BLaER1 treated with 17β-estradiol and CSF1 and Interleukin-3, amounts not matched to agents 10 nM and 100 nM (cell line): ENCODE measurements at regions not wholly inside any gene's neighbourhood (a gene's known extent, or its start where the extent isn't known, plus 50 kb on each side); places are given as distances from the start of the nearest gene placed in this dataset.

Experiments
- H3K27ac ChIP-seq, 11 experiments: shearing (Covaris generic); formaldehyde crosslinking; 2 replicates each; pipeline ENCODE4 v1.8.1; 2022
- H3K27me3 ChIP-seq, 11 experiments: shearing (Covaris generic); formaldehyde crosslinking; 2 replicates each; pipeline ENCODE4 v1.8.1; 2022
- H3K36me3 ChIP-seq, 11 experiments: shearing (Covaris generic); formaldehyde crosslinking; 2 replicates each; pipeline ENCODE4 v1.8.1; 2022
- H3K4me1 ChIP-seq, 10 experiments: shearing (Covaris generic); formaldehyde crosslinking; 2 replicates each; pipeline ENCODE4 v1.8.1; 2022
- H3K4me2 ChIP-seq, 11 experiments: shearing (Covaris generic); formaldehyde crosslinking; 2 replicates each; pipeline ENCODE4 v1.8.1; 2022
- H3K4me3 ChIP-seq, 10 experiments: shearing (Covaris generic); formaldehyde crosslinking; 2 replicates each; pipeline ENCODE4 v1.8.1; 2022
- H3K9ac ChIP-seq, 11 experiments: shearing (Covaris generic); formaldehyde crosslinking; 2 replicates each; pipeline ENCODE4 v1.8.1; 2022
- H3K9me3 ChIP-seq, 11 experiments: shearing (Covaris generic); formaldehyde crosslinking; replicated peaks in 1 of 11; 2 replicates each; pipeline ENCODE4 v1.8.1; 2022
- H4K20me1 ChIP-seq, 11 experiments: shearing (Covaris generic); formaldehyde crosslinking; 2 replicates each; pipeline ENCODE4 v1.8.1; 2022
- Cebpa-rat ChIP-seq, 11 experiments: shearing (Covaris generic); IDR thresholded peaks; 2 replicates each; pipeline ENCODE4 v1.8.1; 2022

DNA sequence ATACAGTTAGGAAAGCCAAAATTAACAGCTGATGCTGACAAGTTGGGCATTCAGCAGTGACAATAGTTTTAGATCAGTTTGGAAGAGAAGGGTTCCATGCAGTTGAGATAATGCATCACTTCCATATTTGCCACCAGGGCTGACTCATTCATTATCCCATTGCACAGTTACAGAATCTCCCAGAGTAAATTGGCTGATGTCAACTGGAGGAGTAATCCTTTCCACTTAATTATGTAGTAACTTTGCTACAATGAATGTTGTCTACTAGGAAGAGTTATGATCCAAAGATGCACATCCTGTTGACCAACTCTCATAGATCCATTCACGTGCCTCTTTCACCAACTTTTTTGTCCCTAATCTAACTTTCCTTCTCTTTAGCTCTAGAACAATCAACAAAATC, 123.3 kb upstream of the LUZP2 start:
- no peaks in the 10 kb centered on the region for H4K20me1 ChIP-seq
- no peak overlapping the region for H3K4me3 ChIP-seq
- H3K27me3 ChIP-seq = no peaks in the 10 kb centered on the region
- no peaks in the 10 kb centered on the region for H3K36me3 ChIP-seq
- H3K9me3 ChIP-seq = no peaks in the 10 kb centered on the region
- H3K4me1 ChIP-seq = no peaks in the 10 kb centered on the region
- H3K9ac ChIP-seq = no peak overlapping the region
- TF ChIP-seq Cebpa-rat (IDR thresholded peaks at IDR 0.05) = no peak
- H3K4me2 ChIP-seq = no peak overlapping the region
- H3K27ac ChIP-seq = no peak overlapping the region

DNA sequence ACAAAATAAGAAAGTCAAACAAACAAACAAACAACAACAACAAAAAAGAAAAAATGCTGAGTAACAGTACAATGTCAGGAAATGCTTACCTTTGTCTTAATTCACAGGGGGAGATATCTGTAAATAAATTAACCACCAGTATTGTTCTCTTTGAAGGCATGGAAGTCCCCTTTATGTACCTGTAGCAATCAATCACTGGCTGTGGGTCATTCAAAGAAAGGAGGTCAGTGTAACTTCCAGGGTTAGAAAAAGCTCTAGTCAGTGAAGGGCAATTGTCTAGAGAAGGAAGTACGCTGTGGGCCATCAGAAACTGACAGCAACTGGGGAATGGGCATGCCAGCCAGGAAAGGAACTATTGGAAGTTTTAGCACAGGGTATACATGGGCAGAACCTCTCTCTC, 121.5 kb upstream of the LUZP2 start:
- H3K4me3 ChIP-seq = no peak overlapping the region
- no peaks in the 10 kb centered on the region for H3K36me3 ChIP-seq
- no peak overlapping the region for H3K27ac ChIP-seq
- H4K20me1 ChIP-seq = no peaks in the 10 kb centered on the region
- TF ChIP-seq Cebpa-rat (IDR thresholded peaks at IDR 0.05) = no peak
- H3K9ac ChIP-seq = no peak overlapping the region
- no peak overlapping the region for H3K4me2 ChIP-seq
- H3K9me3 ChIP-seq = no peaks in the 10 kb centered on the region
- no peaks in the 10 kb centered on the region for H3K27me3 ChIP-seq
- H3K4me1 ChIP-seq = no peaks in the 10 kb centered on the region

DNA sequence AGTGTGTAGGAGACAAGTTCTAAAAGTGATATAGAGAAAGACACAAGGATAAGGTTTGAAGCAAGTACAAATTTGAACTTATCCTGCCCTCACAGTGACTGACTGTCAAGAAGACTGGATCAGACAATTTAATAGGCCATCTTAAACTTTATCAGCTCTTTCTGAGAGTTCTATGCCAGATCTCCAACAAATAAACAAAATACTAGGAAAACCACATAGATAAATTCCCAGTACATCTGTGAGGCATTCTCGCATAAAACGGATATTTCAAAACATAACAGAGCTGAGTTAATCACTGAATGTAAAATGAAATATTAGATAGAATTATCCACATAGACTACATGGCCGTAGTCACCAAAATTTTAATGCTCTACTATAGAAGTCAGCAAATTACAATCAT, 120.9 kb upstream of the LUZP2 start:
- Histone ChIP-seq H3K27ac (no peak overlapping the region), H4K20me1 (no peaks in the 10 kb centered on the region), H3K9me3 (no peaks in the 10 kb centered on the region), H3K36me3 (no peaks in the 10 kb centered on the region), H3K27me3 (no peaks in the 10 kb centered on the region), H3K4me1 (no peaks in the 10 kb centered on the region), H3K4me2 (no peak overlapping the region), H3K4me3 (no peak overlapping the region), H3K9ac (no peak overlapping the region)
- no peak for TF ChIP-seq Cebpa-rat (IDR thresholded peaks at IDR 0.05)

DNA sequence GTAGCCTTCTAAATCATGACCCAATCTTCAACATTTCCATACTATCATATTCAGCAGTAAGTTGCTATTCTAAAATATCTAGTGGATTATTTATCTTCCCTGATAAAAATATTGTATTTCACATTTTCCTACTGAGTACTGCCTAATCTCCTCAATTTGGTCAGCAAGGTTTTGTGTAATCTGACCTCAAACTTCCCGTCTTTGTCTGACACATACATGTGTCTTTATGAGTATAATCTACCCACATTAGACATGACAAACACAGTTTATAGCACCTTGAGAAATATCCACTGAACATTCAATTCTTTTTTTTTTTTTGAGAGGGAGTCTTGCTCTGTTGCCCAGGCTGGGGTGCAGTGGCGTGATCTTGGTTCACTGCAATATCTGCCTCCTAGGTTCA, 113.7 kb upstream of the LUZP2 start:
- Histone ChIP-seq H4K20me1 (no peaks in the 10 kb centered on the region), H3K9me3 (no peaks in the 10 kb centered on the region), H3K9ac (no peak overlapping the region), H3K4me1 (no peaks in the 10 kb centered on the region), H3K27ac (no peak overlapping the region), H3K4me3 (no peak overlapping the region), H3K4me2 (no peak overlapping the region), H3K27me3 (no peaks in the 10 kb centered on the region), H3K36me3 (no peaks in the 10 kb centered on the region)
- TF ChIP-seq Cebpa-rat (IDR thresholded peaks at IDR 0.05) = no peak

DNA sequence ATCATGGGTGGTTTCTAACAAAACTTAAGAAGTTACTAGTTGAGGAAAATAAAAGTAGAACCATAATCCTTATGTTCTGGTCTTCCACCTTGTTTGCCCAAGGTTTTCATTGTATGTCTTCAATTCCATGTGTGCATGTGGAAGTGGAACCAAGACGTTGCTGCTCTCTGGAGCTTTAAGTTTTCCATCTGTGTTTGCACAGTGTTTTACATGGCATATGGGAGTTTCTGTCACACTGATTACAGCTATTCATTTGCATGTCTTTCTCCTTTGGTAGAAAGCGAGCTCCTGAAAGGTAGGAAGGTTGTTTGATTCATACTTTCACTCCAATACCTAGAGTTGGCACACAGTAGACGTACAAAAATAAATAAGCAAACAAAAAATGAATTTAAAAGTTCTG, 112.6 kb upstream of the LUZP2 start:
- Histone ChIP-seq H3K4me2 (no peak overlapping the region), H3K36me3 (no peaks in the 10 kb centered on the region), H3K27ac (no peak overlapping the region), H3K9ac (no peak overlapping the region), H3K4me3 (no peak overlapping the region), H3K4me1 (no peaks in the 10 kb centered on the region), H3K9me3 (no peaks in the 10 kb centered on the region), H4K20me1 (no peaks in the 10 kb centered on the region), H3K27me3 (no peaks in the 10 kb centered on the region)
- TF ChIP-seq Cebpa-rat (IDR thresholded peaks at IDR 0.05) = no peak

DNA sequence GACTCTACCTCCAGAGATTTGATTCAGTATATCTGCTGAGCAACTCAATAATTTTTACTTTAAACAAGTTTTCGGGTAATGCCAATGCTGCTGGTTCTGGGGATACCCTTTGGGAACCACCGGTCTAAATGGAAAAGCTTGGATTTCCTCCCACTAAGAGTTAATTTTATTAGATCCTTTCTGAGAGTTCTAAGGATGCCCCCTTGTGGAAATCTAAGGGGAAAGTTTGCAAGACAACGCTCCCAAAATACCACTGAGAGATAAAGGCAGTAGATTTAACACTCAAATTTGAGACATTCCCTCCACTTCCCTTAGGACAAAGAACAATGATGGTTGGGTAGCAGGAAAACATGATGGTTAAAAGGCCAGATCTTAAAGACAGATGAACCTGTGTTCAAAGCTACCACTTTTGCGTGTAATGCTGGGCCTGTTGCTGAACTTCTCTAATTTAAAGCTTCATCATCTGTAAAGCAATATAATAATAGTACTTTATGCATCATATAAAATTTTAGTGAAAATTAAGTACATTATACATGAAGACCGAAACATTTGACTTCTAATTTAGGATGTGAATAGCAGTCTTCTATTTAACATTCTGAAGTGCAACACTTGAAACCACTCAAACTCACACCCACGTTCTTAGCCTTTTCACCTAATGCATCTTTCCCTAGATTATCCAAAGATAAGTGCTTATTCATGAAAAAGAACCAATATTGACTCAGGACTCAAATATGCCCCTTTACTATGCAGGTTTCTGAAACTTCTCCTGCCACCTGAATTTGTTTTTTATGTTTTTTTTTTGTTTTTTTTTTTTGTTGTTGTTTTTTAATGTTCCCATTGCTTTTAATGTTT, 110.1 kb upstream of the LUZP2 start:
- Histone ChIP-seq H3K36me3 (no peaks in the 10 kb centered on the region), H4K20me1 (no peaks in the 10 kb centered on the region), H3K4me2 (no peak overlapping the region), H3K27ac (no peak overlapping the region), H3K9ac (no peak overlapping the region), H3K9me3 (no peaks in the 10 kb centered on the region), H3K4me3 (no peak overlapping the region), H3K27me3 (no peaks in the 10 kb centered on the region), H3K4me1 (no peaks in the 10 kb centered on the region)
- TF ChIP-seq Cebpa-rat (IDR thresholded peaks at IDR 0.05) = no peak

DNA sequence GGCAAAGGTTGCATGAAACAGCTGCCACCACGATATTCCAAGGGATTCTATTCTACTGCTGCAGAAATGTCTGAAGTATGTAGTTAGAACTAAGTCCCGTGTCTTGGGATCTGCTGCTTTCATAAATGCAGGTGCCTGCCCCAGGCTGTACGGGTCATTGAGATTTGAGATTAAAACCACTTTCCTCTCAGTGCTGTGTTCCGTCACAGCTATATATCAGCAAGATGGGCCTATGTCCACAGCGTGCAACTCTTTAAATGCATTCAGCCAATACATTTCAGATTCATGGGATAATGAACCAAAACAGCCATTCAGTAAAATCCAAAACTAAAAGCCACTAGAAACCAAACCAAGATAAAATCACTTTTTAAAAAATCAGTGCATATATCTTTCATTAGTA, 107.3 kb upstream of the LUZP2 start:
- Histone ChIP-seq H3K36me3 (no peaks in the 10 kb centered on the region), H3K9me3 (no peaks in the 10 kb centered on the region), H3K9ac (no peak overlapping the region), H3K4me3 (no peak overlapping the region), H3K27ac (no peak overlapping the region), H3K4me2 (no peak overlapping the region), H3K4me1 (no peaks in the 10 kb centered on the region), H3K27me3 (no peaks in the 10 kb centered on the region), H4K20me1 (no peaks in the 10 kb centered on the region)
- no peak for TF ChIP-seq Cebpa-rat (IDR thresholded peaks at IDR 0.05)

DNA sequence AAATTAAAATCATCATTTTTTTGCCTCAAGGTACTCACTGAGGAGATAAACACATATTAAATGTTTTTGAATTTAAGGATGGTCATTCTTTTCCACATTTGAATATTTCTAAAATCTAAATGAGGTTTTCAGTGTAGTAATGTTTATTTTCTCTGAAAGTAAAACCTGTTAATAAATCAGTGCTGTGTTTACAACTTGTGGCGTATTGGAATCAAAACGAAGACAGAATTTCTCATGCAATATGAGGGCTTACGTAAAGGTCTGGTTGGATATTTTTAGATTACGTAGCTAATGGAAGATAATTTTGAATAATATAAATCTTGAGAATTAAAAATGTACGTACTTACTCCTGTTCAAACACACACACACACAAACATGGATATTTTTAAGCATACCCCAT, 106.8 kb upstream of the LUZP2 start:
- Histone ChIP-seq H3K4me2 (no peak overlapping the region), H3K27me3 (no peaks in the 10 kb centered on the region), H3K4me3 (no peak overlapping the region), H3K9me3 (no peaks in the 10 kb centered on the region), H3K27ac (no peak overlapping the region), H3K9ac (no peak overlapping the region), H3K4me1 (no peaks in the 10 kb centered on the region), H3K36me3 (no peaks in the 10 kb centered on the region), H4K20me1 (no peaks in the 10 kb centered on the region)
- no peak for TF ChIP-seq Cebpa-rat (IDR thresholded peaks at IDR 0.05)

DNA sequence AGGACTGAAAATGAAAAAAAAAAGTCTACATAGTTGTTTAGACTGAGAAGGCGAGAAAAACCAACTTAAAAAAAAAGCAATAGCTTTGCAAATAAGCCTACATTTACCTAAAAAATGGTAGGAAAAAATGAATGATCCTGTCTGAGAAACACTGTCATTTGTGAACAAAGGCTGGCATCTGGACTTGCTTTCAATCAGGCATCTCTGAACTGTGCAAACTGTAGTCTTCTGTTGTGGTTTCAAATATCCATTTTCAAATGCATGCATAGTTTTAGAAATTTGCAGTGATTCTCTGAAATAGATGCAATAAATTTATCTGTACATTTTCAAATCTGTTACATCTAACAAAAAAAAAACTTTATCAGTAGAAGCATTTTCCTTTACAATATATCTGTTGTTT, 106.1 kb upstream of the LUZP2 start:
- Histone ChIP-seq H3K9ac (no peak overlapping the region), H3K4me3 (no peak overlapping the region), H3K27ac (no peak overlapping the region), H4K20me1 (no peaks in the 10 kb centered on the region), H3K36me3 (no peaks in the 10 kb centered on the region), H3K9me3 (no peaks in the 10 kb centered on the region), H3K4me1 (no peaks in the 10 kb centered on the region), H3K27me3 (no peaks in the 10 kb centered on the region), H3K4me2 (no peak overlapping the region)
- no peak for TF ChIP-seq Cebpa-rat (IDR thresholded peaks at IDR 0.05)

DNA sequence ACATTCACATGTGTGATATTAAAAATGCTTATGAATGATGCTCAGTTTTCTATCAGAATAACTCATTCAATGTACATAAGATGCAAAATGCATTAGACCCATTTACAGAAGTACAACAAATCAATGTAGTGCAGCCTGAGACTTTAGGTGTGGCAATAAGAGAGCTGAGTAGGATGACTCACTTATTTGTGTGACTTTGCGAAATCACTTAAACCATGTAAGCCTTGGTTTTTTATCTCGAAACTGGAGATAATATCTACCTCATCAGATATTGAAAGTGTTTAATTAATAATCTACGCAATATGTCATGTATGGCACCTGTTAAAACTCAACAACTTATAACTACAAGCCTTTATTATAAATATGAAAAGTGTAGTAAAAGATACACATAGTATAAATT, 105.7 kb upstream of the LUZP2 start:
- TF ChIP-seq Cebpa-rat (IDR thresholded peaks at IDR 0.05) = no peak
- Histone ChIP-seq H3K9ac (no peak overlapping the region), H3K9me3 (no peaks in the 10 kb centered on the region), H3K4me3 (no peak overlapping the region), H3K4me2 (no peak overlapping the region), H4K20me1 (no peaks in the 10 kb centered on the region), H3K27ac (no peak overlapping the region), H3K4me1 (no peaks in the 10 kb centered on the region), H3K36me3 (no peaks in the 10 kb centered on the region), H3K27me3 (no peaks in the 10 kb centered on the region)
